GM18870 (cell line): ENCODE measurements at regions not wholly inside any gene's neighbourhood (a gene's known extent, or its start where the extent isn't known, plus 50 kb on each side); places are given as distances from the start of the nearest gene placed in this dataset.
"Not testable (repeated sequence)": the region's sequence is repeated elsewhere in the genome, so short reads cannot be mapped to it uniquely, and the experiment has no call there.

Source experiments
- ATAC-seq: cut with Tn5 transposase; IDR thresholded peaks from one replicate; pipeline ENCODE4 v1.9.1; 2021; ENCODE audit warnings: moderate library complexity; ENCODE audit not compliant: unreplicated experiment

DNA sequence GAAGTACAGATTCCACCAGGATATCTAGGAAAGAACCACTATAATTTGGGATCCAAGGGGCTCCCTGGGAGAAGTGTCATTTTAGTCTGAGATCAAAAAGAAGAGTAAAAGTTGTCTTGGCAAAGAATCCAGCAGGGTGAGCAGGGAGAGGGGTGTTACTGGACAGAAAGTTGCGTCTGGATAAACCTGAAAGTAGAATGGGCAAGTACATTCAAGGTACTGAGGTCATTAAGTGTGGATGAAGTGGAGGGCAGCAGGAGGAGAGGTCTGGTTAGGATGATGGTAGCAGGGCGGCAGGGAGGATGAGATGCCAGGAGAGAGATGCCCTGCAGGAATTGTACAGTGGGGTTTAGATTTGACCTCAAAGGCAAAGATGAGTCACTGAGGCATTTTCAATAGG, 253.3 kb downstream of the KLF13 start:
- ATAC-seq, result no peak

DNA sequence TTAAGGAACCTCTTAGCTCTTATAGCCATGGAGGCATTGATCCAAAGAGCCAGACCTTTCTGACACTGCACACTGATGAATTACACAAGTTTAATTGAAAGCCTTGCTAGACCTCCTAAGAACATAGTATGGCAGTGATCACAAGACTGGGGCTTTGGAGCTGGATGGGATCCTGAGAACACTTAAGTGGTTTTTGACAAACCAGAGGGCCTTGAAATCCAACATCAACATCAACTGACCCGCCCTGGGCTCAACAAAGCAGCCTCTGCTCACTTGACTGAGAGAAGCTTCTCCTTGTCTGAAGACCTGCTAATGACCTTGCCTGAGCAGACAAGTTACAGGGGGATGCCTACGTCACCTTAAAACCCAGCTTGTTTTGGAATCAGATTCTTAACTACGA, 257.6 kb downstream of the KLF13 start:
- no peak for ATAC-seq

DNA sequence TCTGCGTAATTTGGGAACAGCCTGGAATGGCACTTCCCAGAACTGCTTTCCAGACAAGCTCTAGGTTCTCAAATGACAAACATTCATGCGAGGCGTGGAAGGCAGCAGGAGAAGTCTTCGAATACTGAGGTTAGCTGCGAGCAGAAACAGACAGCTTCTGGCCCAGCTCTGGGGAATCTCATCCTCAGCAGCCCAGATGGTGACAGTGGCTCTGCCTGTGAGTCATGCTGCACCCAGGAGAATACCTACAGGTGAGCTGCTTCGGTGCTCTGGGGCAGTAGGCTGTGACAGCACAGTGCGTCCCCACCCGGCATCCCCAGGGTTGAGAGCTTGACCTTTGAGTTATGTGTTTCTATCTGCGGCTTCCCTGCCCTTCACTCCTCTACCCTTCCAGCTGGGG, 258.6 kb downstream of the KLF13 start:
- no peak for ATAC-seq

DNA sequence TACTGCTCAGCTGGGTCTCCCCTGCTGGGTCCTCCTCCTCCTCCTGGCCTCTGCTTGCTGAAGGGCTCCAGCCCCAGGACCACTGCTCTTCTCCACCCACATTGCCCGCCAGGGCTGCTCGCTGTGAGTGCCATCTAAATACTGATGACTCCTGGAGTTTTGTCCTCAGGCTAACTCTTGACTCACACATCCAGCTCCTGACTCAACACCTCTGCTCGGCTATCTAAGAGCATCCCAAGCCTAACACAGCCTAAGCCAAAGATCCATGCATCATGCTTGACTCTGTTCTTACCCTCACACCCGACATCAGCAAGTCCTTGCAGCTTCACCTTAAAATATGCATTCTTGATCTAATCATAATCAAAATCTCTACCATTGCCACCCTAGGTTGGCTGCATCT, 260.2 kb downstream of the KLF13 start:
- no peak for ATAC-seq

DNA sequence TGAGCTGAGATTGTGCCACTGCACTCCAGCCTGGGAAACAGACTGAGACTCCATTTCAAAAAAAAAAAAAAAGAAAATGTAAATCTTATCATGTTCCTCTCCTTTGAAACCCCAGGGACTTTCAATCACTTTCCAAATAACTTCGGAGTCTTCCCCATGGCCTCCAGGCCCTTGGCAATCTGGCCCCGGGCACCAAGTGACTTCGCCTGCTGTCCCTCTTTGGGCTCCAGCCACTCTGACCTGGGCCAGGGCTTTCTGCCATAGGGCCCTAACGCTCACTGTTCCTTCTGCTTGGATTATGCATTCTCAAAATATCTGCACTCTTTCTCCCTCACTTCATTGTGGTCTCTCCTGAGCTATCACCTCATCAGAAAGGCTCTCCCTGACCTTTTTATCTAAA, 260.9 kb downstream of the KLF13 start:
- ATAC-seq, result no peak

DNA sequence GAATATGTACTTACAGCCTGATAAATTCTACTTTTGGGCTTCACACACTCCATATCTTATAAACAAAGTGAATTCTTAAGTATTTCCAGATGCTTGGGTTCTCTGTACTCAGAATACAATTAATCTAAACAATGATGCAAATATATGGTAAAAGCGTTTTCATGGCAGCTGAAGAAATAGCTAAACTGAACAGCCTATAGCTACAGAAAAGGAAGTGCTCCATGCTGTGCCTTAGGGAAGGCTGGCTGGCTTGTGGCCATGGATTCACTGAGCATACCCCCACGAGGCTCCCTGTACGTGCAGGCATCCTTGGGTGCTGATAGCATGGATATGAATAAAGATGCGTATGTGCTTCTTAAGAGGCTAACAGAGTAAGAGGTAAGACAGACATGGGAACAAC, 264.0 kb downstream of the KLF13 start:
- no peak for ATAC-seq

DNA sequence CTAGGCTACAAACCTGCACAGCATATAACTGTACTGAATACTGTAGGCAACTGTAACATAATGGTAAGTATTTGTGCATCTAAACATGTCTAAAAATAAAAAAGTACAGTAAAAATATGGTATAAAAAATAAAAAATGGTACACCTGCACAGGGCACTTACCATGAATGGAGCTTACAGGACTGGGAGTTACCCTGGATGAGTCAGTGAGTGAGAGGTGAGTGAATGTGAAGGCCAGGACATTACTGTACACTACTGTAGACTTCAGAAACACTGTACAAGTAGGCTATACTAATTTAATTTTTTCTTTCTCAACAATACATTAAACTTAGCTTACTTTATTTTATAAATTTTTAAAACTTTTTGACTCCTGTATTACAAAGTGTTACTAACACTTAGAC, 265.3 kb downstream of the KLF13 start:
- no peak for ATAC-seq

DNA sequence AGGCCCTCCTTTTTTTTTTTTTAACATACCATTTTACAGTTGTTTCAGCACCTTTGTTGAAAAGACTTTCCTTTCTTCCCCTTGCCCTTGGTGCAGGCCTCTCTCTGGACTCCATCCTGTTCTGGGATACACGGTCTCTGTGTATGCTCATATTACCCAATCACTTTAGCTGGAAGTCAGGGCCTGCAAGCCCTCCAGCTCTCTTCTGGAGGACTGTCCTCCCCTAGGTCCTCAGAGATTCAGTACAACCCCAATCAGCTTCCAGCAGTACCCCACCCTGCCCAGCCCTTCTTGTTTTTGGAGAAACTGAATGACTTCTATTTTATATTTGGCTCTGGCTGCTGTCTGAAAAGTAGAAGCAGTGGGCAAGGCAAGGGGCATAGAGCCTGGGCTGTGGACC, 270.8 kb downstream of the KLF13 start:
- no peak for ATAC-seq

DNA sequence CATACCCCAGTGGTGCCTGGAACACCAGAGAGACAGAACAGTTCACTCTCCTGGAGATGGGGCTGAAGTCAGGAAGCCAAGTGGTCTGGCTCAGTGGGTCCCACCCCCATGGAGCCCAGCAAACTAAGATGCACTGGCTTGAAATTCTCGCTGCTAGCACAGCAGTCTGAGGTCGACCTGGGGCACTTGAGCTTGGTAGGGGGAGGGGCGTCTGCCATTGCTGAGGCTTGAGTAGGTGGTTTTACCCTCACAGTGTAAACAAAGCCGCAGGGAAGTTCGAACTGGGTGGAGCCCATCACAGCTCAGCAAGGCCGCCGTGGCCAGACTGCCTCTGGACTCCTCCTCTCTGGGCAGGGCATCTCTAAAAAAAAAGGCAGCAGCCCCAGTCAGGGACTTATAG, 272.0 kb downstream of the KLF13 start:
- ATAC-seq, result no peak

DNA sequence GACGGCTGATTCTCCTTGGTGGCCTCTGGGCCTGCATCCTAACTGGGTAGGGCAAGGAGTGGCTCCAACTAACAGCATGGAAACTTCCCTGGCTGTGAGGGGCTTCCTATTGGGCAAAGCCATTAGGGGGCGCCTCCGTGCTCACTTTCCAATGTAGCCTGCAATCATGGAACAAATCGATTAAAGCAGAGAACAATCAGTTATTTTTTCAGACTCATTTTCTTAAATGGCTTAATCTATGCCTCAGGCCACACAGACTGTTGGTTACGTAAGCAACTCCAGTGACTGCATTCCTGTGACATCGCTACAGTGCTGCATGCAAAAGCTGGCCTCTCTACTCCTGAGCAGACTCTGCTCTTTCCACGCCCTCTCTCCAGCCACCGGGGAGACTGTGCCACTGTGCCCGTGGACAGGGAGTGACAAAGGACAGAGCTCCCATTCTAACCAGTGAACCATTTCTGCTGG, 278.9 kb downstream of the KLF13 start:
- no peak for ATAC-seq

DNA sequence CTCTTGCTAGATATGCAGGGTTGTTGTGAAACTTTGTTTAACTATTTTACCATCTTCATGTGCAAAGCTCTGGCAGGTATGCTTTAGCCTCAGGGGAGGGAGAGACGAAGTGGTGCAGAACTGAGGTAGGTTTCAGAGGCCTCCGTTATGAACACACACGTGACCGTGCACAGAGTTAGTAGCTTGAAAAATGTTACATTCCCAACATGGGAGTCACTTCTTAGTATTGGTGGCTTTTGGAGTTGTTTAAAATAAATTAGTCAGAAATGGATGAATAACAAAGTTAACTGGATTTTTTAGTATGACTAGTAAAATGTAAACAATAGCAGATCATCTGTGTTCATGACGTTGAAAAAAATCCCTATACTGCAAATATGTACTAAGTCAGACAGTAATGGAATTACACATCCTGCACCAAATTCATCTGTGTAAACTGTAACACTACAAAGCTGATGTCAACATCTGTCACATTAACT, 279.6 kb downstream of the KLF13 start:
- no peak for ATAC-seq

DNA sequence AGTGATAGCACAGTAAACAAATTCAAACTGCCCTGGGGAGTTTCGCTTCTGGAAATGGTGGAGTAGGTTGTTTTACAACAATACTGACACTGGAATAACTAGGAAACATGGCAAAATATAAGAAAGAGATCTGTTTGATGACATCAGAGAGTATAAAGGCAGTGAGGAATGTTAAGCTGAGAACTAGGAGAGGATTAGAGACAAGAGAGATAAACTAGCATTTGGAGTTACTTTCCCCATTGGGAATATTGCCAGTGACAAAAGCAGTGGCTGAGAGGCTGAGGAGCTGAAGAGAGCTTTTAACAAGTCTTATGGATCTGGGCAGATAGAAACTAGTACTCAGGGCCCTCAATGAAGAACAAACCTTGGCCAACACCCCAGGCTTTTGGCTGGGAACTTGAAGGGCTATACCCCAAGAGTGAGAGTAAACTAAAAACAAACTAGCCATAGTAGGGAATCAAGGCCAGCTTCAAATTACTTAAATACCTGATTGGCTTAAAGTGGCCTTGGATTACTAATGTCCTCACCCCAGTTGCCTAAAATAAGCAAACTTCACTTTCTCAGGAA, 280.4 kb downstream of the KLF13 start:
- ATAC-seq, result no peak

DNA sequence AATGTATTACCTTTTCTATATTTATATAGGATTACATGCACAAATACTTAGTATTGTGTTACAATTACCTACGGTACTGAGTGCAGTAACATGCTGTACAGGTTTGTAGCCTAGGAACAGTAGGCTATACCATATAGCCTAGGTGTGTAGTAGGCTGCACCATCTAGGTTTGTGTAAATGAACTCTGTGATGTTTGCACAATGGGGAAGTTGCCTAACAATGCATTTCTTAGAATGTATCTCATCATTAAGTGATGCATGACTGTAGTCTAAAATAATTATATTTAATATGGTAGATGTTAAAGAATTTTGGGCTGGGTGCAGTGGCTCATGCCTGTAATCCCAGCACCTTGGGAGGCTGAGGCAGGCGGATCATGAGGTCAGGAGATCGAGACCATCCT, 281.0 kb downstream of the KLF13 start:
- ATAC-seq, result no peak

DNA sequence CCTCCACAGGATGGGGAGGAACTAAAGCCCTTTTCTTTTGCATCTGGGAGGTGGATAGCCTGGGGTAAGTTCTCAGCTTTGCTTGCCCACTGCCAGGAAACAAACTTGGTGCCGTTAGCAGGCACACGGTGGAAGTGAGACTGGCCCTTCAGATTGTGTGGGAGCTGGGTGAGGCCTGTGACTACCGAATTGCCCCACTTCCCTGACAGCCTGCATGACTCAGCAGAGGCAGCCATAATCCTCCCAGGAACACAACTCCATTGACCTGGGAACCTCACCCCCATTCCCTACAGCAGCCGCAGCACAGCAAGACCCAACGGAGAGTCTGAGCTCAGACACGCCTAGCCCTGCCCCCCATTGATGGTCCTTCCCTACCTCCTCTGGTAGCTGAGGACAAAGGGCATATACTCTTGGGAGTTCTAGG, 282.6 kb downstream of the KLF13 start:
- ATAC-seq, result no peak

DNA sequence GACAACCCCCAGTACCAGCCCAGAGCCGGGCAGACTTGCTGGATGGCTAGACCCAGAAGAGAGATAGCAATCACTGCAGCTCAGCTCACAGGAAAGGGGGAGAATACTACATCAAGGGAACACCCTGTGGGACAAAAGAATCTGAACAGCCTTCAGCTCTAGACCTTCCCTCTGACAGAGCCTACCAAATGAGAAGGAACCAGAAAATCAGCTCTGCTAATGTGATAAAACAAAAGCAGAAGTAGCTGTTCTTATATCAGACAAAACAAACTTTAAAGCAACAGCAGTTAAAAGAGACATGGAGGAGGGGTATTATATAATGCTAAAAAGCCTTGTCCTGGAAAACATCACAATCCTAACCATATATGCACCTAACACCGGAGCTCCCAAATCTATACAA, 283.3 kb downstream of the KLF13 start:
- no peak for ATAC-seq

DNA sequence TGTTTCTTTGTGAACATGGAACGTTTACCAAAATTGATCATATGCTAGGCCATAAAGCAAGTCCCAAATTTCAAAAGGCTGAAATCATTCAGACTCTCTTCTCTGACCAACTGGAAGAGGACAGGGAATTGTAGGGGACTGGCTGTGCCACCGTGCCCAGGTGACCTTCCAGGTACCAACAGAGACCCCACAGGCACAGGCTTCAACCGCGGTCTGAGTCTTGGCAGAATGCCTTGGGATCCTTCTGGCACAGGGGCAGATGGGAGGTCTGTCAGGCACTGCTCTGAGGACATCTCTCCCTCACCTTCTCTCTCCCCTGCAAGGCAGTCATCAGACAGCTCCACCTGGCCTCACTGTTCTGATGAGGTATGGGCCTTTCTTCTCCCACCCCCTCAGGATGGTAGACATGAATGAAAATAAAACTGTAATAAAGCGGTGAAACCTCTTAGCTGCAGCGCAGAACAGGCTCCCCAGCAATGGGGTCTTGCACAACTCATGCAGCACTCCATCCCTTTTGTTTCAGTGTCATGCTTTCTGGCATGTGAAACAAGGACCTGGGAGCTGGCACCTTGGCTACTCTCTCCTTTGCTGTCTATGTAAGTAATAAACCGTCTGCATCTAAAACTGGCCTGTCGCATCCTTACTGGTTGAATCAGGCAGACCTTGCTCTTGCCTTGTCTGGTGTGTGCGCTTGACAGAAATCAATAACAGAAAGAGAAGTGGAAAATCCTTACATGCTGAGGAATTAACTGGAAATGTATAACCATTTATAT, 289.2 kb downstream of the KLF13 start:
- ATAC-seq, result no peak

DNA sequence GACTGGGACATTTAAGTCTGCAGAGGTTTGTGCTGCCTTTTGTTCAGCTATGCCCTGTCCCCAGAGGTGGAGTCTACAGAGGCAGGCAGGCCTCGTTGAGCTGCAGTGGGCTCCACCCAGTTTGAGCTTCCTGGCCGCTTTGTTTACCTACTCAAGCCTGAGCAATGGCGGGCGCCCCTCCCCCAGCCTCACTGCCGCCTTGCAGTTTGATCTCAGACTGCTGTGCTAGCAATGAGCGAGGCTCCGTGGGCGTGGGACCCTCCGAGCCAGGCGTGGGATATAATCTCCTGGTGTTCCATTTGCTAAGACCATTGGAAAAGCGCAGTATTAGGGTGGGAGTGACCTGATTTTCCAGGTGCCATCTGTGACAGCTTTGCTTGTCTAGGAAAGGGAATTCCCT, 296.7 kb downstream of the KLF13 start:
- ATAC-seq, result not testable (repeated sequence)

DNA sequence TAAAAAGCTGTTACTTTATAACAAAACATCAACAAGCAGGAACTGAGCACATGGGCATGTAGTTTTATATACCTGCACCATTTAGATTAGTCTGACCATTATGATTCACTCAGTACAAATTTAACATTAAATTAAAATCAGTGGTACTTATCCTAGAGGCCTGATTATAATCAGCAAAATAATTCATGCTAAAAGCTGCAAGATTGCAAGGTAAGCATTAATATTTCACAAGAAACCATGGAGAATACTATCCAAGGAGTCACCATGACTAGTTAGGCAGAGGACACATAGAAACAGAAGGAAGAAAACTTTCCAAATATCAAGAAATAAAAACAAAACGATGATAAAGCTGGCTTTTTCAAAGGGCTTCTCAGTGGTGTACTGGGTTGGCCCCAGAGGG, 297.5 kb downstream of the KLF13 start:
- not testable (repeated sequence) for ATAC-seq

DNA sequence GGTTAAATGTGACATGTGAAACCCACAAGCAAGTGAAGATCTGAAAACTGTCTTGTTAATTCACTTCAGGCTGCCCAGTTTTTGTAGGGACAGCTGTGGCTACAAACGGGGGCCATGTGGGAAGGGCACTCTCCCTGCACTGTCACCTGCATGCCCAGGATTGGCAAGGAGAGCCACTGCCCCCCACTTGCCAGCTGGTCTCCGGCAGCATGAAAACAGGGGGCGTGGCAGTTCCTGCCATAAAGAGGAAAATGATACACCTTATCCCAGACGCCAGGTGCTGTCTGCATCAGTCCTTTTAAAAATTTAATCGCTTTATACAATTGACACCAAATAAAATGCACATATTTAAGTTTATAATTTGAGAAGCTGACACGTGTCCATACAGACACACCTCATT, 309.1 kb downstream of the KLF13 start:
- ATAC-seq, result not testable (repeated sequence)

DNA sequence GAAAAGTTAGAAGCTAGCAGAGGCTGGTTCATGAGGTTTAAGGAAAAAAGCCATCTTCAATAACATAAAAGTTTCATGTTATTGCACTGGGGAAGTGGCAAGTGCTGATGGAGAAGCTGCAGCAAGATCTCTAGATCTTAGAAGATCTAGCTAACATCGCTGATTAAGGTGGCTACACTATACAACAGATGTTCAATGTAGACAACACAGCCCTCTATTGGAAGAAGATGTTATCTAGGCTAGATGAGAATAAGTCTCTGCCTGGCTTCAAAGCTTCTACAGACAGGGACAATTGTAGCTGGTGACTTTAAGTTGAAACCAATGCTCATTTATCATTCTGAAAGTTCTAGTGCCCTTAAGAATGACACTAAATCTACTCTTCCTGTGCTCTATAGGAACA, 310.3 kb downstream of the KLF13 start:
- not testable (repeated sequence) for ATAC-seq

DNA sequence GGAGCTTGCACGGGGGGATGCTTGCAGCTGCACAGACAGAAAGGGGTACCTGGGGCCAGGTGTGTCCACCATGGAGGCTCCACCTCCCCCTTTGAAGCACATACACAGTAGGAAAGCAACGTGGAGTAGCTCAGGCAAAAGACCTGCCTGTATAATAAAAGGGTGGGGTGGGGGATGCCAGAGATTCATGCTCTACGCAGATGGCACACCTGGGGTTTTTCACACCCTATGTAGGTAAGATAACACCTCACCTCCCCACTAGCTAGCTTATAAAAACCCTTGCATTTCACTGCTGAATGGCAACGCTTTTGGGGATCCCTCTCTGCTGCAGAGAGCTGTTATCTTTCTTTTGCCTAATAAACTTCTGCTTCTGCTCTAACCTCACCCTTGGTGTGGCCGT, 317.3 kb downstream of the KLF13 start:
- ATAC-seq, result not testable (repeated sequence)

DNA sequence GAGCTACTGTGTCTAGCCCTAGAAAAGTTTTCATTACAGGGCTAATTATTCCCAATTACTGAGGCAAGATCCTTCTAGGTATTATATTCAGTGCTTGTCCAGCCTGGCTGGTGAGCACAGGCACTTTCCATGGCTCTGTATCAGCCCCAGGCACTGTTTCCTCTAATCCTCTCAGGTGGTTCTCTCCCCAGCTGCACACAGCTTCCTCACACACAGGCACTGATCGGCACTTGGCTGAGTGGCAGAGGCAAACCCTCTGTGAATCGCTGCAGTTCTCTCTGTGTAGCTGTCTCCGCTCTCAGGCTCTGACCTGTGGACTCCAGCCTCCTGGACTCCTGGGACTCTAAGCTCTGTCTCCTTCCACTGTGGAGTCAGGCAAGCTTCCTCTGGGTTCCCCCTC, 318.1 kb downstream of the KLF13 start:
- not testable (repeated sequence) for ATAC-seq
